ENCODE measurements at regions not wholly inside any gene's neighbourhood (a gene's known extent, or its start where the extent isn't known, plus 50 kb on each side); places are given as distances from the start of the nearest gene placed in this dataset.

DNA sequence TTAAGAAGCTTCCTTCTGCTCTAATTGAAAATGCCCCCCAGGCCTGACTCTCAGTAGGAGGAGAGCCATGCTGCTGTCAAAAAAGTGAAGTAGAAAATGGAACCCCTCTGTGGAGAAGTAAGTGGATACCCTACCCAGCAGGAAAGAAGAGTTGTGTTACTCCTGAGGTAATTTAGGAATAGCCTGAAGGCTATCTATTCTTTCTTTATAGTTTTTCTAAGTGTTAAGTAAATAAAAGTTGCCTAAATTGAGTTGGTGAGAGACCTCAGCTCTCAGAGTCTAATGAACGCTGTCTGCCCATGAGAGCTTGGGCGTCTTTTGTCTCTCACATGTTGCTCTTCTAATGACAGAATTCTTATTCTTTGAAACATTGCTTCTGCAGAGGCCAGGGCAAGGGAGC lies 116.2 kb downstream of the NSUN3 start:
- H3K27ac ChIP-seq (ENCODE audit: low read length): no peak overlapping the region
- no peak for DNase-seq (ENCODE audit: low read depth, low spot score)
- WGBS (ENCODE audit: insufficient coverage, insufficient read length): no CpG with 5 or more reads among the region's 2 CpGs
- no peak overlapping the region for H3K4me3 ChIP-seq (ENCODE audit: low read length)
- no peaks in the 10 kb centered on the region for H3K27me3 ChIP-seq (ENCODE audit: control insufficient read depth, insufficient read depth, low read length)
- H3K9me3 ChIP-seq (ENCODE audit: control insufficient read depth, insufficient read depth, low read length): no peaks in the 10 kb centered on the region
- H3K36me3 ChIP-seq (ENCODE audit: control insufficient read depth, insufficient read depth, low read length): no peaks in the 10 kb centered on the region
- H3K4me1 ChIP-seq (ENCODE audit: control insufficient read depth, insufficient read depth, low read length): no peaks in the 10 kb centered on the region

DNA sequence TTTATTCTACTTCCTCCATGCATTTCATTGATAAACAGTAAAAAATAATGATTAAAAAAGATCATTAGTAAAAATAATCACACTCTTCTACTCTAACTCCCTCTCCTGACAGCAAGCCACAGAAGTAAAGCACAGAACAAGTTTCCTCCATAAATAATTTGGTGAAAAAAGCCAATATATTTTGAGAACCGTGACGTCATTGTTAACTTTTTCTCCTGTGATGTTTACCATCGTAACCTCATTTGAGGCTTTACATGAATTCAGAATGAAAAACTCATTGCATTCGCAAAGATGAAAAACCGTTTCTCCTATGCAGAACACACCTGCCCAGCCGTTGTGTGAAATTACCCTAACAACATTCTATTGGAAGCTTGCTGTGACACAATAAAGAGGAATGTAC lies 120.7 kb downstream of the NSUN3 start:
- Histone ChIP-seq H3K4me1 (ENCODE audit: control insufficient read depth, insufficient read depth, low read length) (no peaks in the 10 kb centered on the region), H3K4me3 (ENCODE audit: low read length) (no peak overlapping the region), H3K36me3 (ENCODE audit: control insufficient read depth, insufficient read depth, low read length) (no peaks in the 10 kb centered on the region), H3K27ac (ENCODE audit: low read length) (no peak overlapping the region), H3K27me3 (ENCODE audit: control insufficient read depth, insufficient read depth, low read length) (no peaks in the 10 kb centered on the region), H3K9me3 (ENCODE audit: control insufficient read depth, insufficient read depth, low read length) (no peaks in the 10 kb centered on the region)
- no peak for DNase-seq (ENCODE audit: low read depth, low spot score)
- WGBS (ENCODE audit: insufficient coverage, insufficient read length): no CpG with 5 or more reads among the region's 6 CpGs

- Histone ChIP-seq H3K27me3 (ENCODE audit: control insufficient read depth, insufficient read depth, low read length) (no peaks in the 10 kb centered on the region), H3K27ac (ENCODE audit: low read length) (no peak overlapping the region), H3K9me3 (ENCODE audit: control insufficient read depth, insufficient read depth, low read length) (no peaks in the 10 kb centered on the region), H3K4me3 (ENCODE audit: low read length) (no peak overlapping the region), H3K36me3 (ENCODE audit: control insufficient read depth, insufficient read depth, low read length) (no peaks in the 10 kb centered on the region), H3K4me1 (ENCODE audit: control insufficient read depth, insufficient read depth, low read length) (no peaks in the 10 kb centered on the region)
- DNase-seq (ENCODE audit: low read depth, low spot score): no peak
- WGBS (ENCODE audit: insufficient coverage, insufficient read length): no CpG with 5 or more reads among the region's 1 CpG
Observed at GRCh38 chr3:94184781-94185180, 121.9 kb downstream of the NSUN3 start.

DNA sequence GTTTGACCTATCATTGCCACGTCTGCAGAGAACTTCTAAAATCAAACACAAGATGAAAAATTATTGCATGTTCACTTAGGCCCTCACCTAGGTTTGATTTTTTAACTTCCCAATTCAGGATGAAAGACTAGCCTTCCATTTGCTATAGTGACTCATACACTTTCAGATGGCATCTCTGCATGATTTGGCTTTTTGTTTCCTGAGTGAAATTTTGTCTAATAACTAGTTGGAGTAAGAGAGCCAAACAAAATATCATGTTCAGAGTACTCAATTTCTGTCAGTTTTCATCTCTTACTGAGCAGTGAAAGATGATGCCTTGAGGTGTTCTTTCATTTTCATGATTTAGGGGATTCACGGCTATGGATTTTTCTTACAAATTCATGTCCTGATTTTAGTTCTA lies 122.9 kb downstream of the NSUN3 start:
- no peak overlapping the region for H3K27ac ChIP-seq (ENCODE audit: low read length)
- H3K4me3 ChIP-seq (ENCODE audit: low read length): no peak overlapping the region
- DNase-seq (ENCODE audit: low read depth, low spot score): no peak
- H3K4me1 ChIP-seq (ENCODE audit: control insufficient read depth, insufficient read depth, low read length): no peaks in the 10 kb centered on the region
- H3K9me3 ChIP-seq (ENCODE audit: control insufficient read depth, insufficient read depth, low read length): no peaks in the 10 kb centered on the region
- WGBS (ENCODE audit: insufficient coverage, insufficient read length): no CpG with 5 or more reads among the region's 2 CpGs
- no peaks in the 10 kb centered on the region for H3K36me3 ChIP-seq (ENCODE audit: control insufficient read depth, insufficient read depth, low read length)
- H3K27me3 ChIP-seq (ENCODE audit: control insufficient read depth, insufficient read depth, low read length): no peaks in the 10 kb centered on the region

DNA sequence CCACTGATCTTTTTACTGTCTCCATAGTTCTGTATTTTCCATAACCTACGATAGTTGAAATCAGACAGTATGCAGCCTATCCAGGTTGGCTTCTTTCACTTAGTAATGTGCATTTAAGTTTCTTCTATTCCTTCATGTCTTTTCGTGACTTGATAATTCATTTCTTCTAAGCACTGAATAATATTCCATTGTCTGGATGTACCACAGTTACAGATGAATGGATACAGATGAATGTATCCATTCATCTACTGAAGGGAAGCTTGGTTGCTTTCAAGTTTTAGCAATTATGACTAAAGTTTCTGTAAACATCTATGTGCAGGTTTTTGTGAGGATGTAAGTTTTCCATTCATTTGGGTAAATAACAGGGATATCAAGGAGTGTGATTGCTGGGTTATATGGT lies 124.8 kb downstream of the NSUN3 start:
- Histone ChIP-seq H3K9me3 (ENCODE audit: control insufficient read depth, insufficient read depth, low read length) (no peaks in the 10 kb centered on the region), H3K27ac (ENCODE audit: low read length) (no peak overlapping the region), H3K4me3 (ENCODE audit: low read length) (no peak overlapping the region), H3K27me3 (ENCODE audit: control insufficient read depth, insufficient read depth, low read length) (no peaks in the 10 kb centered on the region), H3K36me3 (ENCODE audit: control insufficient read depth, insufficient read depth, low read length) (no peaks in the 10 kb centered on the region), H3K4me1 (ENCODE audit: control insufficient read depth, insufficient read depth, low read length) (no peaks in the 10 kb centered on the region)
- no CpG with 5 or more reads among the region's 2 CpGs for WGBS (ENCODE audit: insufficient coverage, insufficient read length)
- DNase-seq (ENCODE audit: low read depth, low spot score): no peak

GRCh38 chr3:94195381-94195780 lies 132.5 kb downstream of the NSUN3 start:
- no peak for DNase-seq (ENCODE audit: low read depth, low spot score)
- no peaks in the 10 kb centered on the region for H3K36me3 ChIP-seq (ENCODE audit: control insufficient read depth, insufficient read depth, low read length)
- no CpG with 5 or more reads among the region's 2 CpGs for WGBS (ENCODE audit: insufficient coverage, insufficient read length)
- no peaks in the 10 kb centered on the region for H3K27me3 ChIP-seq (ENCODE audit: control insufficient read depth, insufficient read depth, low read length)
- H3K4me3 ChIP-seq (ENCODE audit: low read length): no peak overlapping the region
- no peaks in the 10 kb centered on the region for H3K4me1 ChIP-seq (ENCODE audit: control insufficient read depth, insufficient read depth, low read length)
- H3K9me3 ChIP-seq (ENCODE audit: control insufficient read depth, insufficient read depth, low read length): no peaks in the 10 kb centered on the region
- H3K27ac ChIP-seq (ENCODE audit: low read length): no peak overlapping the region

GRCh38 chr3:94206291-94206690 lies 143.4 kb downstream of the NSUN3 start:
- Histone ChIP-seq H3K4me1 (ENCODE audit: control insufficient read depth, insufficient read depth, low read length) (no peaks in the 10 kb centered on the region), H3K4me3 (ENCODE audit: low read length) (no peak overlapping the region), H3K27me3 (ENCODE audit: control insufficient read depth, insufficient read depth, low read length) (no peaks in the 10 kb centered on the region), H3K27ac (ENCODE audit: low read length) (no peak overlapping the region), H3K36me3 (ENCODE audit: control insufficient read depth, insufficient read depth, low read length) (no peaks in the 10 kb centered on the region), H3K9me3 (ENCODE audit: control insufficient read depth, insufficient read depth, low read length) (no peaks in the 10 kb centered on the region)
- no CpG with 5 or more reads among the region's 2 CpGs for WGBS (ENCODE audit: insufficient coverage, insufficient read length)
- no peak for DNase-seq (ENCODE audit: low read depth, low spot score)

- Histone ChIP-seq H3K4me3 (ENCODE audit: low read length) (no peak overlapping the region), H3K4me1 (ENCODE audit: control insufficient read depth, insufficient read depth, low read length) (no peaks in the 10 kb centered on the region), H3K36me3 (ENCODE audit: control insufficient read depth, insufficient read depth, low read length) (no peaks in the 10 kb centered on the region), H3K9me3 (ENCODE audit: control insufficient read depth, insufficient read depth, low read length) (no peaks in the 10 kb centered on the region), H3K27me3 (ENCODE audit: control insufficient read depth, insufficient read depth, low read length) (no peaks in the 10 kb centered on the region), H3K27ac (ENCODE audit: low read length) (no peak overlapping the region)
- no CpG with 5 or more reads among the region's 1 CpG for WGBS (ENCODE audit: insufficient coverage, insufficient read length)
- DNase-seq (ENCODE audit: low read depth, low spot score): no peak
Observed at GRCh38 chr3:94210256-94210655, 147.4 kb downstream of the NSUN3 start.

GRCh38 chr3:94217406-94217805 lies 154.5 kb downstream of the NSUN3 start:
- Histone ChIP-seq H3K36me3 (ENCODE audit: control insufficient read depth, insufficient read depth, low read length) (no peaks in the 10 kb centered on the region), H3K9me3 (ENCODE audit: control insufficient read depth, insufficient read depth, low read length) (no peaks in the 10 kb centered on the region), H3K27ac (ENCODE audit: low read length) (no peak overlapping the region), H3K4me1 (ENCODE audit: control insufficient read depth, insufficient read depth, low read length) (no peaks in the 10 kb centered on the region), H3K27me3 (ENCODE audit: control insufficient read depth, insufficient read depth, low read length) (no peaks in the 10 kb centered on the region), H3K4me3 (ENCODE audit: low read length) (no peak overlapping the region)
- WGBS (ENCODE audit: insufficient coverage, insufficient read length): no CpG with 5 or more reads among the region's 4 CpGs
- no peak for DNase-seq (ENCODE audit: low read depth, low spot score)

- no peak for DNase-seq (ENCODE audit: low read depth, low spot score)
- no CpG with 5 or more reads among the region's 2 CpGs for WGBS (ENCODE audit: insufficient coverage, insufficient read length)
Observed at GRCh38 chr3:94220426-94220825, 157.6 kb downstream of the NSUN3 start.

GRCh38 chr3:94221829-94222228 lies 159.0 kb downstream of the NSUN3 start:
- no peaks in the 10 kb centered on the region for H3K9me3 ChIP-seq (ENCODE audit: control insufficient read depth, insufficient read depth, low read length)
- H3K27me3 ChIP-seq (ENCODE audit: control insufficient read depth, insufficient read depth, low read length): no peaks in the 10 kb centered on the region
- DNase-seq (ENCODE audit: low read depth, low spot score): no peak
- H3K4me3 ChIP-seq (ENCODE audit: low read length): no peak overlapping the region
- no peaks in the 10 kb centered on the region for H3K36me3 ChIP-seq (ENCODE audit: control insufficient read depth, insufficient read depth, low read length)
- no peak overlapping the region for H3K27ac ChIP-seq (ENCODE audit: low read length)
- H3K4me1 ChIP-seq (ENCODE audit: control insufficient read depth, insufficient read depth, low read length): no peaks in the 10 kb centered on the region

More at GRCh38 chr3:94220426-94220825, 157.6 kb downstream of the NSUN3 start:
- no peaks in the 10 kb centered on the region for H3K36me3 ChIP-seq (ENCODE audit: control insufficient read depth, insufficient read depth, low read length)
- H3K27ac ChIP-seq (ENCODE audit: low read length): no peak overlapping the region
- no peaks in the 10 kb centered on the region for H3K4me1 ChIP-seq (ENCODE audit: control insufficient read depth, insufficient read depth, low read length)
- no peaks in the 10 kb centered on the region for H3K27me3 ChIP-seq (ENCODE audit: control insufficient read depth, insufficient read depth, low read length)
- H3K9me3 ChIP-seq (ENCODE audit: control insufficient read depth, insufficient read depth, low read length): no peaks in the 10 kb centered on the region
- no peak overlapping the region for H3K4me3 ChIP-seq (ENCODE audit: low read length)

Measured in iPS DF 6.9 (cell line).